ENCODE measurements at regions not wholly inside any gene's neighbourhood (a gene's known extent, or its start where the extent isn't known, plus 50 kb on each side); places are given as distances from the start of the nearest gene placed in this dataset.

DNA sequence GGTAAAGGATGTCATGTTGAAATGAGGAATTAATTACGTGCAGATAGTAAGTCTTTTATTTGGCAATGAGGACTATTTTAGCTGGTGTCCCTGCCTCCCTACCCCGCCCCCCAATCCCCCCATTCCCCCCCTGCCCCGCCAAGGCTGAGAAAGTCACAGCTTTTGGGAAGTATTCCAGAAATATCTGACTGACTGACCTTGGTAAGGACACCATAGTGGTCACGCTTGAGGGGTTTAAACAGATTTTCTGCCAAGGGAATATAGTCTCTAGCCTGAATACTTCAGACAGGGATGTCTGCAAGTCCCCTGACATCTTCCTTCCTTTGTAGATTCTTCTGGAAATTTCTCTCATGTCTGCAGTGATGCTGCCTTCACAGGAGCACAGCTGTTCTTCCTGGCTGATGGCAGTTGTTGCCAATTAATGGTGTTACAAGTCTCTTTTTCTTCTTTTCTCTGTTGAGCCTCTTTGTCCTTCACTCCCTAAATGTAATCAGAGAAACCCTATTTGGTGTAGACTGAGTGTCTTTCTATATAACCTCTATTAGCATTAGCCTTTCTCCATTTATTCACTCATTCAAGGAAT lies 53.7 kb upstream of the MGAT5 start (continued):
- TF ChIP-seq, protein P1, sequence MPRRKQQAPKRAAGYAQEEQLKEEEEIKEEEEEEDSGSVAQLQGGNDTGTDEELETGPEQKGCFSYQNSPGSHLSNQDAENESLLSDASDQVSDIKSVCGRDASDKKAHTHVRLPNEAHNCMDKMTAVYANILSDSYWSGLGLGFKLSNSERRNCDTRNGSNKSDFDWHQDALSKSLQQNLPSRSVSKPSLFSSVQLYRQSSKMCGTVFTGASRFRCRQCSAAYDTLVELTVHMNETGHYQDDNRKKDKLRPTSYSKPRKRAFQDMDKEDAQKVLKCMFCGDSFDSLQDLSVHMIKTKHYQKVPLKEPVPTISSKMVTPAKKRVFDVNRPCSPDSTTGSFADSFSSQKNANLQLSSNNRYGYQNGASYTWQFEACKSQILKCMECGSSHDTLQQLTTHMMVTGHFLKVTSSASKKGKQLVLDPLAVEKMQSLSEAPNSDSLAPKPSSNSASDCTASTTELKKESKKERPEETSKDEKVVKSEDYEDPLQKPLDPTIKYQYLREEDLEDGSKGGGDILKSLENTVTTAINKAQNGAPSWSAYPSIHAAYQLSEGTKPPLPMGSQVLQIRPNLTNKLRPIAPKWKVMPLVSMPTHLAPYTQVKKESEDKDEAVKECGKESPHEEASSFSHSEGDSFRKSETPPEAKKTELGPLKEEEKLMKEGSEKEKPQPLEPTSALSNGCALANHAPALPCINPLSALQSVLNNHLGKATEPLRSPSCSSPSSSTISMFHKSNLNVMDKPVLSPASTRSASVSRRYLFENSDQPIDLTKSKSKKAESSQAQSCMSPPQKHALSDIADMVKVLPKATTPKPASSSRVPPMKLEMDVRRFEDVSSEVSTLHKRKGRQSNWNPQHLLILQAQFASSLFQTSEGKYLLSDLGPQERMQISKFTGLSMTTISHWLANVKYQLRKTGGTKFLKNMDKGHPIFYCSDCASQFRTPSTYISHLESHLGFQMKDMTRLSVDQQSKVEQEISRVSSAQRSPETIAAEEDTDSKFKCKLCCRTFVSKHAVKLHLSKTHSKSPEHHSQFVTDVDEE (CRISPR knock-in tag; IDR thresholded peaks at IDR 0.05), result no peak
- no peak for TF ChIP-seq ZC3H10 (CRISPR knock-in tag; IDR thresholded peaks at IDR 0.05)

GRCh38 chr2:134201533-134201932 lies 52.3 kb upstream of the MGAT5 start:
- TF ChIP-seq CREB5 (CRISPR knock-in tag; IDR thresholded peaks at IDR 0.05; ENCODE audit: low read depth) (no peak), RARB (CRISPR knock-in tag; IDR thresholded peaks at IDR 0.05) (no peak), ESRRG (CRISPR knock-in tag; IDR thresholded peaks at IDR 0.05) (no peak), OSR1 (CRISPR knock-in tag; IDR thresholded peaks at IDR 0.05) (no peak), CSRNP3 (CRISPR knock-in tag; IDR thresholded peaks at IDR 0.05) (no peak), ZNF70 (CRISPR knock-in tag; IDR thresholded peaks at IDR 0.05) (no peak), ZC3H10 (CRISPR knock-in tag; IDR thresholded peaks at IDR 0.05) (no peak), ZFP3 (CRISPR knock-in tag; IDR thresholded peaks at IDR 0.05) (no peak), ZNF8 (CRISPR knock-in tag; IDR thresholded peaks at IDR 0.05) (no peak), GLIS3 (CRISPR knock-in tag; IDR thresholded peaks at IDR 0.05) (no peak), TOX (CRISPR knock-in tag; IDR thresholded peaks at IDR 0.05; ENCODE audit: borderline replicate concordance) (no peak)
- TF ChIP-seq, protein P2, sequence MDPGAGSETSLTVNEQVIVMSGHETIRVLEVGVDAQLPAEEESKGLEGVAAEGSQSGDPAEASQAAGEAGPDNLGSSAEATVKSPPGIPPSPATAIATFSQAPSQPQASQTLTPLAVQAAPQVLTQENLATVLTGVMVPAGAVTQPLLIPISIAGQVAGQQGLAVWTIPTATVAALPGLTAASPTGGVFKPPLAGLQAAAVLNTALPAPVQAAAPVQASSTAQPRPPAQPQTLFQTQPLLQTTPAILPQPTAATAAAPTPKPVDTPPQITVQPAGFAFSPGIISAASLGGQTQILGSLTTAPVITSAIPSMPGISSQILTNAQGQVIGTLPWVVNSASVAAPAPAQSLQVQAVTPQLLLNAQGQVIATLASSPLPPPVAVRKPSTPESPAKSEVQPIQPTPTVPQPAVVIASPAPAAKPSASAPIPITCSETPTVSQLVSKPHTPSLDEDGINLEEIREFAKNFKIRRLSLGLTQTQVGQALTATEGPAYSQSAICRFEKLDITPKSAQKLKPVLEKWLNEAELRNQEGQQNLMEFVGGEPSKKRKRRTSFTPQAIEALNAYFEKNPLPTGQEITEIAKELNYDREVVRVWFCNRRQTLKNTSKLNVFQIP (CRISPR knock-in tag; IDR thresholded peaks at IDR 0.05; ENCODE audit: borderline replicate concordance, low read depth), result no peak
- TF ChIP-seq, protein P3, sequence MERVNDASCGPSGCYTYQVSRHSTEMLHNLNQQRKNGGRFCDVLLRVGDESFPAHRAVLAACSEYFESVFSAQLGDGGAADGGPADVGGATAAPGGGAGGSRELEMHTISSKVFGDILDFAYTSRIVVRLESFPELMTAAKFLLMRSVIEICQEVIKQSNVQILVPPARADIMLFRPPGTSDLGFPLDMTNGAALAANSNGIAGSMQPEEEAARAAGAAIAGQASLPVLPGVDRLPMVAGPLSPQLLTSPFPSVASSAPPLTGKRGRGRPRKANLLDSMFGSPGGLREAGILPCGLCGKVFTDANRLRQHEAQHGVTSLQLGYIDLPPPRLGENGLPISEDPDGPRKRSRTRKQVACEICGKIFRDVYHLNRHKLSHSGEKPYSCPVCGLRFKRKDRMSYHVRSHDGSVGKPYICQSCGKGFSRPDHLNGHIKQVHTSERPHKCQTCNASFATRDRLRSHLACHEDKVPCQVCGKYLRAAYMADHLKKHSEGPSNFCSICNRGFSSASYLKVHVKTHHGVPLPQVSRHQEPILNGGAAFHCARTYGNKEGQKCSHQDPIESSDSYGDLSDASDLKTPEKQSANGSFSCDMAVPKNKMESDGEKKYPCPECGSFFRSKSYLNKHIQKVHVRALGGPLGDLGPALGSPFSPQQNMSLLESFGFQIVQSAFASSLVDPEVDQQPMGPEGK (CRISPR knock-in tag; IDR thresholded peaks at IDR 0.05; ENCODE audit: borderline replicate concordance), result no peak
- ATAC-seq, result no peak

DNA sequence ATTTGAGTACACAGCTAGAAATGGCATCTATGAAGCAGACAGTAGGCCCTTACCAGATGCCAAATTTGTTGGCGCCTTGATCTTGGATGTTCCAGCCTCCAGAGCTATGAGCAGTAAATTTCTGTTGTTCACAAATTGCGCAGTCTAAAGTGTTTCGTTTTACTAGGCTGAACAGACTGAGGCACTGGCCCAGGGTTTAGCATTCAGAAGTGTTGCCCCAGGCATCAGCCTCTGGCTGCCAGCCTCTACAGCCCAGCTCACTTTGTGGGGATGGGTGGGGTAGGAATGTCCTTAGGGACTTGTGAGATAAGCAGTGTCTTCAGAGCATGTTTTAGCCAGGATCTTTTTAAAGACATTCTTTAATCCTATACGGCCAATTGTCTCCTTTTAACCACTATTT lies 51.5 kb upstream of the MGAT5 start:
- ATAC-seq, result no peak
- no peak for TF ChIP-seq PPARA (CRISPR knock-in tag; IDR thresholded peaks at IDR 0.05; ENCODE audit: borderline replicate concordance)
- no peak for TF ChIP-seq ESRRG (CRISPR knock-in tag; IDR thresholded peaks at IDR 0.05)
- TF ChIP-seq, protein P3 (CRISPR knock-in tag; IDR thresholded peaks at IDR 0.05; ENCODE audit: borderline replicate concordance), result no peak
- TF ChIP-seq CREB5 (CRISPR knock-in tag; IDR thresholded peaks at IDR 0.05; ENCODE audit: low read depth), result no peak
- TF ChIP-seq ZNF565 (CRISPR knock-in tag; conservative IDR thresholded peaks at IDR 0.05; ENCODE audit: low read depth), result no peak
- TF ChIP-seq CSRNP3 (CRISPR knock-in tag; IDR thresholded peaks at IDR 0.05), result no peak
- TF ChIP-seq RARB (CRISPR knock-in tag; IDR thresholded peaks at IDR 0.05), result no peak
- TF ChIP-seq, protein P2 (CRISPR knock-in tag; IDR thresholded peaks at IDR 0.05; ENCODE audit: borderline replicate concordance, low read depth), result no peak
- TF ChIP-seq, protein P1 (CRISPR knock-in tag; IDR thresholded peaks at IDR 0.05), result no peak
- no peak for TF ChIP-seq ZFP3 (CRISPR knock-in tag; IDR thresholded peaks at IDR 0.05)

All from SK-N-SH treated with all-trans-retinoic acid at 6 μM for 48 hours (cell line).